ENCODE measurements at regions not wholly inside any gene's neighbourhood (a gene's known extent, or its start where the extent isn't known, plus 50 kb on each side); places are given as distances from the start of the nearest gene placed in this dataset.
A peak's percentile ranks its signal among the peaks of the same experiment; 100 is the strongest.

- TF ChIP-seq CREB1 (IDR thresholded peaks at IDR 0.05) (no peak), CREB1 (CRISPR knock-in tag; IDR thresholded peaks at IDR 0.05) (peak; percentile 57), ARNT (IDR thresholded peaks at IDR 0.05) (no peak), ZNF138 (CRISPR knock-in tag; IDR thresholded peaks at IDR 0.05; ENCODE audit: low read depth) (no peak), ZNF44 (CRISPR knock-in tag; IDR thresholded peaks at IDR 0.05) (no peak), ZNF761 (CRISPR knock-in tag; conservative IDR thresholded peaks at IDR 0.05) (peak; percentile 75; the same call in 1 of the 2 replicates), ZNF530 (CRISPR knock-in tag; IDR thresholded peaks at IDR 0.05; ENCODE audit: low read depth) (no peak), SP4 (CRISPR knock-in tag; IDR thresholded peaks at IDR 0.05) (no peak), ATM (IDR thresholded peaks at IDR 0.05; ENCODE audit: borderline replicate concordance) (no peak), STAT6 (CRISPR knock-in tag; IDR thresholded peaks at IDR 0.05; ENCODE audit: borderline replicate concordance) (no peak), ZNF746 (CRISPR knock-in tag; IDR thresholded peaks at IDR 0.05) (peak; percentile 99), ZNF619 (CRISPR knock-in tag; IDR thresholded peaks at IDR 0.05) (peak; percentile 34; the same call in 1 of the 2 replicates), ARID5B (CRISPR knock-in tag; IDR thresholded peaks at IDR 0.05) (peak; percentile 98), ZBTB4 (CRISPR knock-in tag; IDR thresholded peaks at IDR 0.05; ENCODE audit: borderline replicate concordance) (peak; percentile 71; the same call in 1 of the 2 replicates), RFXANK (CRISPR knock-in tag; IDR thresholded peaks at IDR 0.05) (0 out of 2 replicates have a peak, but pooled peaks have one; percentile 28), DPF2 (CRISPR knock-in tag; IDR thresholded peaks at IDR 0.05; ENCODE audit: borderline replicate concordance, low read depth) (peak; percentile 97), KLF12 (CRISPR knock-in tag; IDR thresholded peaks at IDR 0.05; ENCODE audit: borderline replicate concordance) (no peak)
Observed at GRCh38 chr5:135156715-135157404, 122.8 kb upstream of the PITX1 start (continued).

Data from HepG2 (cell line).